NCI-H748 treated with DMSO at 0.1 percent for 48 hours (cell line): ENCODE measurements at regions not wholly inside any gene's neighbourhood (a gene's known extent, or its start where the extent isn't known, plus 50 kb on each side); places are given as distances from the start of the nearest gene placed in this dataset.
"Not testable (repeated sequence)": the region's sequence is repeated elsewhere in the genome, so short reads cannot be mapped to it uniquely, and the experiment has no call there.

Experiments used
- DNase-seq: peaks from one replicate; lab custom pipeline; 2025; lab: John Stamatoyannopoulos, UW

- no peak for DNase-seq
These were observed 445.0 kb upstream of the KLF6 start for GRCh38 chr10:4230036-4230435.

GRCh38 chr10:4229106-4229505 lies 444.1 kb upstream of the KLF6 start:
- DNase-seq: no peak

GRCh38 chr10:4227586-4227985 lies 442.6 kb upstream of the KLF6 start:
- DNase-seq: no peak

- DNase-seq: no peak
These were observed 442.0 kb upstream of the KLF6 start for GRCh38 chr10:4226941-4227540.

GRCh38 chr10:4224178-4224577 lies 439.2 kb upstream of the KLF6 start:
- DNase-seq: no peak

- DNase-seq: not testable (repeated sequence)
These were observed 436.3 kb upstream of the KLF6 start for GRCh38 chr10:4221310-4221709.

GRCh38 chr10:4219901-4220300 lies 434.9 kb upstream of the KLF6 start:
- no peak for DNase-seq

GRCh38 chr10:4217653-4218052 lies 432.6 kb upstream of the KLF6 start:
- no peak for DNase-seq

- no peak for DNase-seq
These were observed 432.2 kb upstream of the KLF6 start for GRCh38 chr10:4217187-4217586.

GRCh38 chr10:4216726-4217125 lies 431.7 kb upstream of the KLF6 start:
- DNase-seq: no peak

GRCh38 chr10:4215963-4216575 lies 431.1 kb upstream of the KLF6 start:
- DNase-seq: no peak

- no peak for DNase-seq
These were observed 430.5 kb upstream of the KLF6 start for GRCh38 chr10:4215485-4215884.

GRCh38 chr10:4214908-4215307 lies 429.9 kb upstream of the KLF6 start:
- no peak for DNase-seq

GRCh38 chr10:4213441-4213840 lies 428.4 kb upstream of the KLF6 start:
- DNase-seq: no peak

- DNase-seq: no peak
These were observed 427.2 kb upstream of the KLF6 start for GRCh38 chr10:4212111-4212630.

- no peak for DNase-seq
These were observed 423.5 kb upstream of the KLF6 start for GRCh38 chr10:4208499-4208898.

- no peak for DNase-seq
These were observed 420.1 kb upstream of the KLF6 start for GRCh38 chr10:4205113-4205512.

- no peak for DNase-seq
These were observed 417.9 kb upstream of the KLF6 start for GRCh38 chr10:4202938-4203337.

GRCh38 chr10:4201866-4202825 lies 417.1 kb upstream of the KLF6 start:
- no peak for DNase-seq

- DNase-seq: no peak
These were observed 414.2 kb upstream of the KLF6 start for GRCh38 chr10:4199196-4199595.

- no peak for DNase-seq
These were observed 413.2 kb upstream of the KLF6 start for GRCh38 chr10:4198216-4198615.

- no peak for DNase-seq
These were observed 412.7 kb upstream of the KLF6 start for GRCh38 chr10:4197676-4198075.
